ENCODE measurements at regions not wholly inside any gene's neighbourhood (a gene's known extent, or its start where the extent isn't known, plus 50 kb on each side); places are given as distances from the start of the nearest gene placed in this dataset.

GRCh38 chr1:38696371-38696770 is 163.2 kb downstream of the RRAGC start:
- Histone ChIP-seq H3K4me2 (ENCODE audit: low read length) (no peak overlapping the region), H3K4me3 (replicated peaks in 1 of 2; ENCODE audit: low read depth in 1 of 2, low read length in 2 of 2) (no peak overlapping the region), H3K4me1 (ENCODE audit: control insufficient read depth in 1 of 2, insufficient read depth in 2 of 2, low read length in 2 of 2) (no peaks in the 10 kb centered on the region), H3K9ac (ENCODE audit: low read length) (no peak overlapping the region), H4K20me1 (ENCODE audit: insufficient read depth) (no peaks in the 10 kb centered on the region), H3K27ac (ENCODE audit: low read depth, low read length) (no peak overlapping the region), H3K9me2 (ENCODE audit: insufficient read depth) (no peaks in the 10 kb centered on the region), H3K9me3 (ENCODE audit: control insufficient read depth in 1 of 2, insufficient read depth in 1 of 2, low read depth in 1 of 2, low read length in 2 of 2) (no peaks in the 10 kb centered on the region), H3K79me2 (ENCODE audit: insufficient read depth, low read length) (no peaks in the 10 kb centered on the region), H3K27me3 (ENCODE audit: insufficient read depth, low read length) (peaks cover 39% of the 10 kb centered on the region), H3K36me3 (ENCODE audit: control insufficient read depth in 1 of 2, insufficient read depth in 2 of 2, low read length in 2 of 2) (no peaks in the 10 kb centered on the region), H2AFZ (ENCODE audit: low read depth, low read length, poor library complexity, severe bottlenecking) (no peak overlapping the region)
- BruUV-seq (replicated peaks), result no TSS peak
- ChIA-PET CTCF (no interaction called here), POLR2A (no interaction called here), RAD21 (ENCODE audit: low non-redundant PET in 1 of 2, low total read pairs in 2 of 2, uncharacterized antibody in 2 of 2, unreplicated experiment in 2 of 2) (no interaction called here)
- intact Hi-C loops (cut with micrococcal nuclease), result no loop called here
- no peak for ATAC-seq
- no peak for TF ChIP-seq POLR2A (IDR thresholded peaks at IDR 0.05; ENCODE audit: borderline replicate concordance, extremely low read depth, insufficient read depth, insufficient read length)
- no peak for TF ChIP-seq CEBPB (IDR thresholded peaks at IDR 0.05; ENCODE audit: low read depth)
- no peak for TF ChIP-seq FOSL1 (IDR thresholded peaks at IDR 0.05; ENCODE audit: low read depth)
- DNase-seq (ENCODE audit: low read depth, low spot score), result no peak

DNA sequence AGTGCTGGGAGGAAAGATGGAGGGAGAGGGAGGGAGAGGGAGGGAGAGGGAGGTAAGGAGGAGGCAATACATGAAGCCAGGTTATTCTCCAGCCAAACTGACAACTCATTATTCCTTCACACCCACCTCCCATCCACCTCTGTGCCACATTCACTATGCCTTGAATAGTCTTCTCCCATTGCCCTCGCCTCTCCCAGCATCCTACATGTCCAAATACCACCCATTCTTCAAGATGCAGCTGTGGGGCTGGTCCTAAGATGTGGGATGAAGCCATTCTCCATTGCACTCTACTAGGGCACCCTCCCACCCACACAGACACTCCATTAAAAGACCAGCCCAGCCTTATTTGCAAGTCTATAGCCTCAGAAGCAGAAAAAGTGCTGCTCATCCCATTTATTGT is 165.8 kb downstream of the RRAGC start:
- Histone ChIP-seq H3K9ac (ENCODE audit: low read length) (no peak overlapping the region), H3K27ac (ENCODE audit: low read depth, low read length) (no peak overlapping the region), H3K9me2 (ENCODE audit: insufficient read depth) (no peaks in the 10 kb centered on the region), H2AFZ (ENCODE audit: low read depth, low read length, poor library complexity, severe bottlenecking) (no peak overlapping the region), H3K36me3 (ENCODE audit: control insufficient read depth in 1 of 2, insufficient read depth in 2 of 2, low read length in 2 of 2) (no peaks in the 10 kb centered on the region), H4K20me1 (ENCODE audit: insufficient read depth) (no peaks in the 10 kb centered on the region), H3K9me3 (ENCODE audit: control insufficient read depth in 1 of 2, insufficient read depth in 1 of 2, low read depth in 1 of 2, low read length in 2 of 2) (no peaks in the 10 kb centered on the region), H3K79me2 (ENCODE audit: insufficient read depth, low read length) (no peaks in the 10 kb centered on the region), H3K27me3 (ENCODE audit: insufficient read depth, low read length) (peaks cover 44% of the 10 kb centered on the region), H3K4me1 (ENCODE audit: control insufficient read depth in 1 of 2, insufficient read depth in 2 of 2, low read length in 2 of 2) (no peaks in the 10 kb centered on the region), H3K4me2 (ENCODE audit: low read length) (no peak overlapping the region), H3K4me3 (replicated peaks in 1 of 2; ENCODE audit: low read depth in 1 of 2, low read length in 2 of 2) (no peak overlapping the region)
- BruUV-seq (replicated peaks), result no TSS peak
- no peak for DNase-seq (ENCODE audit: low read depth, low spot score)
- ChIA-PET POLR2A (no interaction called here), CTCF (no interaction called here), RAD21 (ENCODE audit: low non-redundant PET in 1 of 2, low total read pairs in 2 of 2, uncharacterized antibody in 2 of 2, unreplicated experiment in 2 of 2) (no interaction called here)
- intact Hi-C loops (cut with micrococcal nuclease), result no loop called here
- no peak for ATAC-seq
- TF ChIP-seq CBX3 (IDR thresholded peaks at IDR 0.05; ENCODE audit: low read depth) (no peak), CEBPB (IDR thresholded peaks at IDR 0.05; ENCODE audit: low read depth) (no peak), ZFX (IDR thresholded peaks at IDR 0.05) (no peak), FOSL1 (IDR thresholded peaks at IDR 0.05; ENCODE audit: low read depth) (no peak), ZBTB33 (IDR thresholded peaks at IDR 0.05; ENCODE audit: extremely low read depth, insufficient replicate concordance, low read length) (no peak), SP1 (IDR thresholded peaks at IDR 0.05; ENCODE audit: low read depth) (no peak), YY1 (IDR thresholded peaks at IDR 0.05; ENCODE audit: extremely low read depth, insufficient replicate concordance, low read depth, low read length) (no peak), EZH2phosphoT487 (IDR thresholded peaks at IDR 0.05; ENCODE audit: borderline replicate concordance) (no peak), SRF (IDR thresholded peaks at IDR 0.05; ENCODE audit: low read depth) (no peak), REST (IDR thresholded peaks at IDR 0.05; ENCODE audit: low read depth) (no peak), ATF3 (IDR thresholded peaks at IDR 0.05) (no peak), ELF1 (IDR thresholded peaks at IDR 0.05; ENCODE audit: borderline replicate concordance, low read depth) (no peak)
- TF ChIP-seq, protein P1, sequence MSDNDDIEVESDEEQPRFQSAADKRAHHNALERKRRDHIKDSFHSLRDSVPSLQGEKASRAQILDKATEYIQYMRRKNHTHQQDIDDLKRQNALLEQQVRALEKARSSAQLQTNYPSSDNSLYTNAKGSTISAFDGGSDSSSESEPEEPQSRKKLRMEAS (IDR thresholded peaks at IDR 0.05), result no peak
